ENCODE measurements at regions not wholly inside any gene's neighbourhood (a gene's known extent, or its start where the extent isn't known, plus 50 kb on each side); places are given as distances from the start of the nearest gene placed in this dataset.

DNA sequence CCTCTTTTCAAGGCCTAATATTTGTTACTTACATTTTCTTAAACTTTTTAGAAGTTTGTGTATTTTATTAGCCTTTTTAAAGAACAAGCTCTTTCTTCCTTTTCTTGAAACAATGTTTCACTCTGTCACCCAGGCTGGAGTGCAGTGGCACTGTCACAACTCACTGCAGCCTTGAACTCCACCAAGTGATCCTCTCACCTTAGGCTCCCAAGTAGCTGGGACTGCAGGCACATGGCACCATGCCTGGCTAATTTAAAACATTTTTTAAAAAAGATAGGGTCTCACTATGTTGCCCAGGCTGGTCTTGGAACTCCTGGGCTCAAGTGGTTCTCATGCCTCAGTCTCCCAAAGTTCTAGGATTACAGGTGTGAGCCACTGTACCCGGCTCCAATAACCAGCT is 192.2 kb upstream of the SPRY2 start:
- TF ChIP-seq, protein P1, sequence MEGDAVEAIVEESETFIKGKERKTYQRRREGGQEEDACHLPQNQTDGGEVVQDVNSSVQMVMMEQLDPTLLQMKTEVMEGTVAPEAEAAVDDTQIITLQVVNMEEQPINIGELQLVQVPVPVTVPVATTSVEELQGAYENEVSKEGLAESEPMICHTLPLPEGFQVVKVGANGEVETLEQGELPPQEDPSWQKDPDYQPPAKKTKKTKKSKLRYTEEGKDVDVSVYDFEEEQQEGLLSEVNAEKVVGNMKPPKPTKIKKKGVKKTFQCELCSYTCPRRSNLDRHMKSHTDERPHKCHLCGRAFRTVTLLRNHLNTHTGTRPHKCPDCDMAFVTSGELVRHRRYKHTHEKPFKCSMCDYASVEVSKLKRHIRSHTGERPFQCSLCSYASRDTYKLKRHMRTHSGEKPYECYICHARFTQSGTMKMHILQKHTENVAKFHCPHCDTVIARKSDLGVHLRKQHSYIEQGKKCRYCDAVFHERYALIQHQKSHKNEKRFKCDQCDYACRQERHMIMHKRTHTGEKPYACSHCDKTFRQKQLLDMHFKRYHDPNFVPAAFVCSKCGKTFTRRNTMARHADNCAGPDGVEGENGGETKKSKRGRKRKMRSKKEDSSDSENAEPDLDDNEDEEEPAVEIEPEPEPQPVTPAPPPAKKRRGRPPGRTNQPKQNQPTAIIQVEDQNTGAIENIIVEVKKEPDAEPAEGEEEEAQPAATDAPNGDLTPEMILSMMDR (IDR thresholded peaks at IDR 0.05; ENCODE audit: extremely low read depth in 1 of 2, insufficient read depth in 1 of 2, low read depth in 1 of 2, low read length in 2 of 2), result no peak
- no peak for TF ChIP-seq POLR2A (IDR thresholded peaks at IDR 0.05; ENCODE audit: low read depth, low read length)
- no peak for TF ChIP-seq POLR2AphosphoS5 (IDR thresholded peaks at IDR 0.05; ENCODE audit: insufficient read depth, low read depth, low read length)

All from endothelial cell of umbilical vein (primary cell).